ENCODE measurements at regions not wholly inside any gene's neighbourhood (a gene's known extent, or its start where the extent isn't known, plus 50 kb on each side); places are given as distances from the start of the nearest gene placed in this dataset.

DNA sequence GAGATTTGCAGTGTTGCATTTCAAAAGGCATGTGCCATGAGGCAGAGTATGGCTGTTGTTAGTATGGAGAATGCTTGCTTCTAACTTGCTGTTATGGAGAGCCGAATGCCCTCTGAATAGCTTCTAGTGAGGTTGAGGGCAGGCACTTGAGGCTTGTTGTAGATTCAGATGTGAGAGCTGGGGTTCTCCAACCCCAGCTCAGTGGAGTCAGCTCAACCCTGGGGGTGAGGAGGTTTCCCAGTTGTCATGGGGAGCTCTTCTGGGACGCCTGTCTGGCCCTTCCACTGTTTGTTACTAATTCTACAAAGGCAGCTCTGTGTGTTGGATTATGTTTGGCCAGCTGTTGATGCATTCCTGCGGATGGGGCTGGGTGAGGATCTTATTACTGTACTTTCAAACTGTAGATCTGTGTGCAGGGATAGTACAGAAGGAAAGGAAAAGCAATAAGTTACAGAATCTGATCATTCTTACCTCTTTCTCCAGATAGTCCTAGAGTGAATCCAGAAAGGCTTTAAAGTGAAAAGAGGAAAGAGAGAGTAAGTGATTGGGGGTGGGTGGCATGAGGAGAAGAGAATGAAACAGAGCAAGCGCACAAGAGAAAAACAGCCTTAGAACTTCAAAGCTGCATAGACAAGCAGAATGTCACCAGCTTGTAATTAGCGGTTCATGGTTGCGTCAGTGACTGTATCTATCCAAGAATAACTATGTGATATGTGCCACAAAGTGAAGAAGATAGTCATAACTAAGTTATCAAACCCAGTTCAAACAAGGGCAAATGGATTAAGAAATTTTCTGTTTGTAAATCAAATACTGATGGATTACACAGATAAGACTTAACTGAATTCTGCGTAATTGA lies 148.7 kb downstream of the PRL start:
- TF ChIP-seq GATA2 (IDR thresholded peaks at IDR 0.05; ENCODE audit: low read depth, low read length) (no peak), GATA3 (IDR thresholded peaks at IDR 0.05; ENCODE audit: low read depth, low read length) (0 out of 2 replicates have a peak, but pooled peaks have one; percentile 31)

GRCh38 chr6:22149096-22149495 lies 147.7 kb downstream of the PRL start:
- TF ChIP-seq GATA2 (IDR thresholded peaks at IDR 0.05; ENCODE audit: low read depth, low read length) (no peak), GATA3 (IDR thresholded peaks at IDR 0.05; ENCODE audit: low read depth, low read length) (no peak)

- TF ChIP-seq GATA2 (IDR thresholded peaks at IDR 0.05; ENCODE audit: low read depth, low read length) = no peak
- no peak for TF ChIP-seq GATA3 (IDR thresholded peaks at IDR 0.05; ENCODE audit: low read depth, low read length)
These were observed 147.1 kb downstream of the PRL start for GRCh38 chr6:22149501-22150367.

DNA sequence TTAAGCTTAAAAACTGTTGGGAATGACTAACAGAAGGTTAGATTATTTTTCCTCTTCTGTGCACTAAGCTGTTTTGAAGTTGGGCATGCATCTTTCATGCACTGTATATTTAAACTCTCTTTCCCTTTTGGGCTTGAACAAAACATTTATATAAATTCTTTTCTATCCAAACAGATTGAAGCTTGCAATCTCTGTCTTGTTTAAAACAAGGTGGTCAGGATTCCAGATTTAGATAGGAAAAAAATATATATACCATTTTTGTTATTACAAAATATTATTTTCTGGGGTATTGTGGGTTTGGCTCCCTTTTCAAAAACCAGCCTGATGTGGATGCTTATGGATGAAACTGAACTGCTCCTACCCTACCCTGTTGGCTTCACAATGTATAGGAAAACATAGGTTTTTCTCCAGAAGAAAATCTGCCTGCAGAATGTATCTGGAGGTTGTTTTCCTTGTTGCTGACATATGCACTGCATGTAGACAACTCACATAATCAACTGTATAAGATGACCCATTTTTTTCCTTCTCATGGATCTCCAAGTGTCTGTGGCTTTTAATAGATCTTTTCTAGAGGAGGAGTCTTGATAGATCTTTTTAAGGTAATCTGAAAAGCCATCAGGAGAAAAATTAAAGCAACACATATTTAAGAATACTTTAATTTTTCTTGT lies 146.3 kb downstream of the PRL start:
- TF ChIP-seq GATA2 (IDR thresholded peaks at IDR 0.05; ENCODE audit: low read depth, low read length) (no peak), GATA3 (IDR thresholded peaks at IDR 0.05; ENCODE audit: low read depth, low read length) (no peak)

- TF ChIP-seq GATA3 (IDR thresholded peaks at IDR 0.05; ENCODE audit: low read depth, low read length) (no peak), GATA2 (IDR thresholded peaks at IDR 0.05; ENCODE audit: low read depth, low read length) (no peak)
These were observed 144.9 kb downstream of the PRL start for GRCh38 chr6:22151892-22152291.

GRCh38 chr6:22152841-22153240 lies 144.0 kb downstream of the PRL start:
- no peak for TF ChIP-seq GATA3 (IDR thresholded peaks at IDR 0.05; ENCODE audit: low read depth, low read length)

GRCh38 chr6:22153384-22154158 lies 143.3 kb downstream of the PRL start:
- TF ChIP-seq GATA3 (IDR thresholded peaks at IDR 0.05; ENCODE audit: low read depth, low read length) (no peak), GATA2 (IDR thresholded peaks at IDR 0.05; ENCODE audit: low read depth, low read length) (no peak)

DNA sequence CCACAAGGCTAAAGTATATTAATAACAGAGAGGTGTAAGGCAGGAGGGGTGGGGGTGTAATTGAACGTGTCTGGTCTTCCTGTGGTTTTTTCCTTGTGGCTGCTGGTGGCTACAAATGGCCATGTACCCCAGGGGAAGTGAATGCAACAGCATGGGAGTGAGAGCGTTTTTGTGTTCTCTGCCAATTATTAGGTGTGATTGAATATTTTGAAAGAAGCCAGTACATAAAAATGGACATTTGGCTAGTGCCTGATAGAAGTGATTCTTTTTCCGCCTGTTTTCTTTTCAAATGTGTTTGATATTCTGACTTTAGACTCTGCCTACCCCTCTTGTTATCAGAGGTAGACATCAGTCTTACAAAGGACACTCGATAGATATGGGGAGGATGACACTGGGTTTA lies 141.3 kb downstream of the PRL start:
- TF ChIP-seq GATA3 (IDR thresholded peaks at IDR 0.05; ENCODE audit: low read depth, low read length) = no peak
- TF ChIP-seq GATA2 (IDR thresholded peaks at IDR 0.05; ENCODE audit: low read depth, low read length) = no peak

DNA sequence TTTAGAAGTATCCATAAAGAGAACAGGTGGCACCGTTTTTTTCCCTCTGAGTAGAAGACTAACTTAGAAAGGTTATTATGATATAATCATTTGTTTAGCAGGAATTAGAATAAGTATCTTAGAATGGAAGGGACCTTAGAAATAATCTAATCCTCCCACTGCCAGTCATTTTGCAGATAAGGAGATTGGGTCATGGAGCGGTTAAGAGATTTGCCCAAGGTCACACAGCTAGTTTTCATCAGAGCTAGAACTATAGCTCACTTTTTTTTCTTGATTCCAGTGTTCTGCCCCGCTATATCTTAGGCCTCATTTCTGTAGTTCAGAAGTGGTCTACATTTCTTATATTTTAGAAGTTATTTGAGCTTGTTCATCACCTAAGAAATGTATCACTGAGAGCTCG lies 139.6 kb downstream of the PRL start:
- TF ChIP-seq GATA2 (IDR thresholded peaks at IDR 0.05; ENCODE audit: low read depth, low read length) (no peak), GATA3 (IDR thresholded peaks at IDR 0.05; ENCODE audit: low read depth, low read length) (no peak)

GRCh38 chr6:22164236-22164635 lies 132.6 kb downstream of the PRL start:
- TF ChIP-seq GATA3 (IDR thresholded peaks at IDR 0.05; ENCODE audit: low read depth, low read length) (no peak), GATA2 (IDR thresholded peaks at IDR 0.05; ENCODE audit: low read depth, low read length) (no peak)

DNA sequence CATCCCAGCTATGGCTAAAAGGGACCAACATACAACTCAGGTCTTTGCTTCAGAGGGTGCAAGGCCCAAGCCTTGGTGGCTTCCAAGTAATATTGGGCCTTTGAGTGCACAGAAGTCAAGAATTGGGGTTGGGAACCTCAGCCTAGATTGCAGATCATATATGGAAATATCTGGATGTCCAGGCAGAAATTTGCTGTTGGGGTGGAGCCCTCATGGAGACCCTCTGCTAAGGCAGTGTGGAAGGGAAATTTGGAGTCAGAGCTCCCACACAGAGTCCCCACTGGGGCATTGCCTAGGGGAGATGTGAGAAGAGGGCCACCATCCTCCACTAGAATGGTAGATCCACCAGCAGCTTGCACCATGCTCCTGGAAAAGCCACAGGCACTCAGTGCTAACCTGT lies 123.5 kb downstream of the PRL start:
- TF ChIP-seq GATA2 (IDR thresholded peaks at IDR 0.05; ENCODE audit: low read depth, low read length) (no peak), GATA3 (IDR thresholded peaks at IDR 0.05; ENCODE audit: low read depth, low read length) (no peak)

DNA sequence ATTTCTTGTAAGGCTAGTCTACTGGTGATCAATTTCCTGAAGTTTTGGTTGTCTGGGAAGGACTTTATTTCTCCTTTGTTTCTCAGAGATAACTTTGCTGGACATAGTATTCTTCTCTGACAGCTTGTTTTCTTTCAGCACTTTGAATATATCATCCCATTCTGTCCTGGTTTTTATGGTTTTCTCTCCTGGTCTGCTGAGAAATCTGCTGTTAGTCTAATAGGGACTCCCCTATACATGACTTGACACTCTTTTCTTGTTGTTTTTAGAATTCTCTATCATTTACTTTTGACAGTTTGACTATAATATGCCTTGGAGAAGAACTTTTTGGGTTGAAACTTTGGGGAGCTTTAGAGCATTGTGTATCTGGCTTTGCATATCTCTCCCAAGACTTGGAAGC lies 112.5 kb downstream of the PRL start:
- no peak for TF ChIP-seq GATA2 (IDR thresholded peaks at IDR 0.05; ENCODE audit: low read depth, low read length)
- TF ChIP-seq GATA3 (IDR thresholded peaks at IDR 0.05; ENCODE audit: low read depth, low read length) = no peak

DNA sequence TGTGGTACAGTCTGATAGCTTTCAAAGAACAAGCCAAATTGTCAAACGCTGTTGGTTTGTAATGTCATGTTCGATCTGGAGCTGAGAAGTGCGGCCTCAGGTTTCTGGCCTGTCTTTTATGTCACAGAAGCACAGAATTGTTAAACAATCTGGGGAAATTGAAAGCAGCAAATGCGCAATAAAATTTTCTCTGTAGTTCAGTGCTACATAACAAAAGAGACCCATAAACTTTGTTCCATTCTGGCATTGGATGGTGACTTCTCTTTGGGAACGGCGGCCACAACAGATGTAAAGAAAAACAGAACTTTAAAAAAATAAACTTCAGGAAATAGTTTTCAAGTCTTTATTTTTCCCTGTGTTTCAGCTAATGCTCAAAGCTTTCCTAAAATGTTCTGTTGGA lies 106.9 kb downstream of the PRL start:
- TF ChIP-seq GATA3 (IDR thresholded peaks at IDR 0.05; ENCODE audit: low read depth, low read length) (no peak), GATA2 (IDR thresholded peaks at IDR 0.05; ENCODE audit: low read depth, low read length) (no peak)
